GM12891 (cell line): ENCODE measurements at regions not wholly inside any gene's neighbourhood (a gene's known extent, or its start where the extent isn't known, plus 50 kb on each side); places are given as distances from the start of the nearest gene placed in this dataset.

Experiments used
- DNase-seq: peaks from one replicate; pipeline ENCODE4 v3.0.0; 2011; ENCODE audit warnings: low spot score; ENCODE audit not compliant: insufficient read length
- FAIRE-seq: peaks from 2 replicates; lab custom pipeline; 2011; peaks lifted over from hg19 to GRCh38; lab: Jason Lieb, UNC
- PAX5 ChIP-seq: IDR thresholded peaks from 2 replicates; pipeline ENCODE4 v1.6.1; 2011; ENCODE audit warnings: low read length, moderate library complexity, mild to moderate bottlenecking; ENCODE audit not compliant: insufficient read depth, severe bottlenecking
- POLR2A ChIP-seq: IDR thresholded peaks from 2 replicates; pipeline ENCODE4 v1.6.1; 2011; ENCODE audit warnings: low read depth, low read length, control low read depth
- POLR2AphosphoS5 ChIP-seq: IDR thresholded peaks from 2 replicates; pipeline ENCODE4 v1.6.1; 2011; ENCODE audit warnings: low read depth, low read length, control low read depth
- POU2F2 ChIP-seq: IDR thresholded peaks from 2 replicates; pipeline ENCODE4 v1.6.1; 2011; ENCODE audit warnings: low read depth, mild to moderate bottlenecking, control low read depth, low read length, moderate library complexity
- SPI1 ChIP-seq: IDR thresholded peaks from 2 replicates; pipeline ENCODE4 v1.6.1; 2011; ENCODE audit warnings: low read depth, low read length, control low read depth
- TAF1 ChIP-seq: IDR thresholded peaks from 2 replicates; pipeline ENCODE4 v1.6.1; 2011; ENCODE audit warnings: low read depth, low read length, control low read depth

DNA sequence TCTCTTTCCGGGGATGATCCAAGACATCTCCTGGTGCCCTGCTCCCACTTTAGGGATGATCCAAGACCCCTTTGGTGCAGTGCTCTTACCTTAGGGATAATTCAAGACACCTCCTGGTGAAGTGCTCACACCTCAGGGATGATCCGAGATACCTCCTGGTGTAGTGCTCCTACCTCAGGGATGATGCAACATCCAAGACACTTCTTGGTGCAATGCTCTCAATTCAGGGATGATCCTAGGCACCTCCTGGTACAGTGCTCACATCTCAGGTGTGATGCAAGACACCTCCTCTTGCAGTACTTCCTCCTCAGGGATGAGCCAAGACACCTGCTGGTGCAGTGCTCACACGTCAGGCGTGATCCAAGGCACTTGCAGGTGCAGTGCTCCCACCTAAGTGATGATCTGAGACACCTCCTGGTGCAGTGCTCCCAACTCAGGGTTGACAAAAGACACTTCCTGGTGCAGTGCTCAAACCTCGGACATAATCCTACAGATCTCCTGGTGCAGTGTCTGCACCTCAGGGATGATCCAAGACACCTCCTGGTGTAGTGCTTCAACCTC, 122.3 kb downstream of the ASB1 start:
- no peak for FAIRE-seq
- no peak for DNase-seq
- TF ChIP-seq POU2F2 (no peak), POLR2A (no peak), SPI1 (no peak), PAX5 (no peak), POLR2AphosphoS5 (no peak), TAF1 (no peak)

DNA sequence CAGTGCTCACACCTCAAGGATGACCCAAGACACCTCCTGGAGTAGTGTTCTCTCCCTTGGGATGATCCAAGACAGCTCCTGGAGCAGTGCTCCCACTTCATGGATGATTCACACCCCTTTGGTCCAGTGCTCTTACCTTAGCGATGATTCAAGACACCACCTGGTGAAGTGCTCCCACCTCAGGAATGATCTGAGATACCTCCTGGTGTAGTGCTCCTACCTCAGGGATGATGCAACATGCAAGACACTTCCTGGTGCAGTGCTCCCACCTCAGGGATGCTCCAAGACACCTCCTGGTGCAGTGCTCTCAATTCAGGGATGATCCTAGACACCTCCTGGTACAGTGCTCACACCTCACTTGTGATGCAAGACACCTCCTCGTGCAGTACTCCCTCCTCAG, 123.1 kb downstream of the ASB1 start:
- DNase-seq, result no peak
- no peak for TF ChIP-seq SPI1
- TF ChIP-seq POLR2A, result no peak
- no peak for TF ChIP-seq POLR2AphosphoS5
- TF ChIP-seq POU2F2, result no peak
- TF ChIP-seq TAF1, result no peak
- no peak for TF ChIP-seq PAX5
- FAIRE-seq, result no peak

DNA sequence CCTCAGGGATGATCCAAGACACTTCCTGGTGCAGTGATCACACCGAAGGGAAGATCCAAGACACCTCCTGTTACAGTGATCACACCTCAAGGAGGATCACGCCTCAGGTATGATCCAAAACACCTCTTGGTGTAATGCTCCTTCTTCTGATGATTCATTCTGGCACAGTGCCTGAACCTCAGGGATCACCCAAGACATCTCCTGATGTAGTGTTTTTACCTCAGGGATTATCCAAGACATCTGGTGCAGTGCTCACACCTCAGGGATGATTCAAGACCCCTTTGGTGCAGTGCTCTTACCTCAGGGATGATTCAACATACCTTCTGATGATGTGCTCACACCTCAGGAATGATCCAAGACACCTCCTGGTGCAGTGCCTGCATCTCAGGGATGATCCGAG, 124.4 kb downstream of the ASB1 start:
- DNase-seq (no peak), FAIRE-seq (no peak)
- TF ChIP-seq SPI1, result no peak
- TF ChIP-seq TAF1, result no peak
- TF ChIP-seq PAX5, result no peak
- TF ChIP-seq POLR2AphosphoS5, result no peak
- no peak for TF ChIP-seq POU2F2
- no peak for TF ChIP-seq POLR2A

DNA sequence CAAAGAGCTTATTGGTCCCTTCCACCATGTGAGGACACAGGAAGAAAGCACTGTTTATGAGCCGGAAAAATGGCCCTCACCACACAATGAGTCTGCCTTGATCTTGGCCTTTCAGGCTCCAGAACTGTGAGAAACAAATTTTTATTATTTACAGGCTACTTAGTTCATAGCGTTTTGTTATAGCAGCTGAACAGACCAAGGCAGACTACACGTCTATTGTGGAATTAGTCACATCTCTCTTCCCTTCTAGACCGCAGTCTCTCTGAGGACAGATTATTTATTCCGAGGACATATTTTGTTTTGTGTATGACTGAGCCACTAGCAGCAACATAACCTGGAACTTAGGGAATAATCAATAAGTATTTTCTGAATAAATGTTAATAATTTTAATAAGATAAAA, 125.5 kb downstream of the ASB1 start:
- no peak for TF ChIP-seq PAX5
- TF ChIP-seq TAF1, result no peak
- TF ChIP-seq POLR2A, result no peak
- no peak for TF ChIP-seq POU2F2
- no peak for TF ChIP-seq POLR2AphosphoS5
- no peak for TF ChIP-seq SPI1

GRCh38 chr2:238553159-238553558, 126.4 kb downstream of the ASB1 start:
- no peak for DNase-seq
- FAIRE-seq, result no peak
- TF ChIP-seq POLR2AphosphoS5 (no peak), SPI1 (no peak), TAF1 (no peak), PAX5 (no peak)

More for the DNA sequence above, 125.5 kb downstream of the ASB1 start:
- FAIRE-seq (no peak), DNase-seq (no peak)

DNA sequence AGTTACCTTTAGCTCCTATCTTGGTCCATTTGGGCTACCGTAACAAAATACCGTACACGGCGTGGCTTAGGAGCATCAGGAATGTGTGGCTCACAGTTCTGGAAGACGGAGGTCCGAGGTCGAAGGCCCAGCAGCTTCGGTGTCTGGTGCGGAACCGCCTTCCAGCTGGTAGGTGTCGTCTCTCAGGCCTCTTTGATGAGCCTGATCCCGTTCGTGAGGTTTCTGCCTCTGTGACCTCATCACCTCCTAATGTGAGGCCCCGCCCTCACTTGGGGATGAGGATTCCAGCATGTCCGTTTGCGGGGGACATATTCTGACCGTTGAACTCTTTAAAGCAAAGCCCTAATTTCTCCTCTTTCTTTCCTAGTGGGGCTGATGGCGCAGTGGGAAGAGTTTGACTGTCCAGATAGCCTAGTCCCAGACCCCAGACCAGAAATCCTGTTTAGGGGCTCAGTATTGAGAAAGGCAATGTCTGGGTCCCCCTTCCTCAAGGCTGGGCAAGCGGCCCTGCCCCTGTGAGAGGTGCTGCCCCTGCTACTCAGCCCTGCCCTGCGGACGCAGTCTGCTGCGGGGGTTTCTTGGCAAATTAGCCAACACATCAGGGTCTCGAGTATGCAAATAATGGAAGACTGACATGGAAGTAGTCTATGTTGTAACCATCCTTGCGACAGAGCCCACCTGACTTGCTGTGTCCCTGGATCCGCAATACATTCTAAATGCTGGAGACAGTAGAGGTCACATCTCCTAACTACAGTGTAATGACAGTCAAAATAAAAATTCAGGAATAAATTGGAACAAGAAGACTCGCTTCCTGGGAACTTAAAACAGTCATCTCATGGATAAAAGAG, 128.0 kb downstream of the ASB1 start:
- no peak for FAIRE-seq
- TF ChIP-seq TAF1 (no peak), POLR2AphosphoS5 (no peak), POLR2A (no peak), POU2F2 (no peak), PAX5 (no peak), SPI1 (no peak)

DNA sequence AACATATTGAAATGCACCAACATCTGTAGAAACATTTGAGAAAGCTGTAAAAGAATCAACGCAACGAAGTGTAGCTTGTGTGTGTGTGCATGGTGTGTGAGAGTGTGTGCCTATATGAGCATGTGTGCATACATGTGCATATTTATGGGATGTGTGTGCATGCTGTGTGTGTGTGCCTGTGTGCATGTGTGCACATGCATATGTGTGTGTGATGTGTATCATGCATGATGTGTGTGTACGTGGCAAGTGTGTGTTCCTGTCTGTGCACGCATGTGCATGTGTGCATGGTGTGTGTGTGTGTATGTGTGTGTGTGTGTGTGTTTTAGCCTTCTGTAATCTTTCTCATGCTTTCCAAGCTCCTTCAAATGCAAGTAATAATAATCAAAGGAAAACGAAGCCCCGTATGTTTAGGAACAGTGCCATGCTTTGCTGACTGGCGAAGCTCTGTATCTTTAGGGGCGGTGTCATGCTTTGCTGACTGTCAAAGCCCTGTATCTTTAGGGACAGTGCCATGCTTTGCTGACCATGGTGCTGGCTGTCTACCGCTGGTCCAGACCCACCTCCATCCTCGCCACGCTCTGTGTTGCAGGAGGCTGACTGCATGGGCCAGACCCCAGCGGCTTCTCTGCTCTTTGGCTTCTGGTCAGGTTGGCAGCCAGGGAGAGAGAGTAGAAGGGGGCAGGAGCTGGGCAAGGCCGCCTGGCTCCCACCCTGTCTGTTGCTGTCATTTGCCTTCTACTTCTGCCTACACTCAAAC, 129.2 kb downstream of the ASB1 start:
- TF ChIP-seq POLR2A (no peak), POU2F2 (no peak), SPI1 (no peak), PAX5 (no peak)
- no peak for DNase-seq
- FAIRE-seq, result no peak

More for the DNA sequence above, 128.0 kb downstream of the ASB1 start:
- no peak for DNase-seq

DNA sequence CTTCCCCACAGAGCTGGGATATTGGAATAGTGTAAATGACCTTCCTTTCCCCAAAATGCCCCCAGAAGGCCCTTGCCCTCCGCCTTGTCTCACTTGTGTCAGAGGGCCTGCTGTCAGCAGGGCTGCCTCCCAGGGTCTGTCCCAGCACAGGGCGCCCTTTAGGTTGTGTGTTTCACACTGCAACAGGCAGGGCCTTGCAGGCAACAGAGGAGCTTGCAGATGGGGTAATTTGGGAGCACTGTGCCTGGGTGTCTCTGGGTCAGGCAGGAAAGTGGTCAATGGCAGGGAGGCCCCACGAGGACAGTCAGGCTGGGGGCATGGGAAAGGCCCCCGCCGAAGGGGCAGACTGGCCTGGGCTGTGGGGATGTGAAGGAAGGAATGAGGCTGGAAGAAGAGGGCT, 130.7 kb downstream of the ASB1 start:
- TF ChIP-seq POLR2AphosphoS5, result no peak
- no peak for TF ChIP-seq SPI1
- no peak for DNase-seq
- no peak for FAIRE-seq

DNA sequence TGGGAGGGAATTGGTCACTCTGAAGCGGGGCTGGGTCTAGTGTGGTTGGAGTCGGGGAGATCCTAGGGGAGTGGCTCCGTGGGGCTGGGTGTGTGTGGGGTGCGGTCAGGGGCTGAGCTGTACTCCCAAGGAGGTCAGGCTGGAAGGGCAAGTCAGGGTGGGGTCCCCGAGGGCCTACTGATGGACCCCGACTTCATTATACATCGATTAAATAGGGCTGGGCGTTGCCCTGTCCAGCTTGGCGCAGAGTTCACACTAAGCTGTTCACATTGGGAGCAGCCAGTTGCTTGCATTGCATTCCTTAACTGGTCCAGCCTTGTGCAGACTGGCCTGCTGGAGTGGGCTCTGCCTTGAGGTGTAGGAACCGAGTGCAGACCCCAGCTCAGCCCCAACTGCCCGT, 131.2 kb downstream of the ASB1 start:
- TF ChIP-seq TAF1, result no peak
- TF ChIP-seq POU2F2, result no peak
- no peak for TF ChIP-seq POLR2AphosphoS5
- no peak for TF ChIP-seq SPI1
- no peak for TF ChIP-seq POLR2A
- no peak for TF ChIP-seq PAX5
- DNase-seq (no peak), FAIRE-seq (no peak)
